Activated CD8-positive, alpha-beta memory T cell treated with anti-CD3 and anti-CD28 coated beads, Interleukin-2, amount 50 U/mL, for 1 hour (primary cell): ENCODE measurements at regions not wholly inside any gene's neighbourhood (a gene's known extent, or its start where the extent isn't known, plus 50 kb on each side); places are given as distances from the start of the nearest gene placed in this dataset.
A peak's percentile ranks its signal among the peaks of the same experiment; 100 is the strongest.
"Not testable (repeated sequence)": the region's sequence is repeated elsewhere in the genome, so short reads cannot be mapped to it uniquely, and the experiment has no call there.

Source experiments
- DNase-seq: peaks from one replicate; pipeline ENCODE4 v3.0.0-alpha.2; 2020; ENCODE audit errors: extremely low read depth

DNA sequence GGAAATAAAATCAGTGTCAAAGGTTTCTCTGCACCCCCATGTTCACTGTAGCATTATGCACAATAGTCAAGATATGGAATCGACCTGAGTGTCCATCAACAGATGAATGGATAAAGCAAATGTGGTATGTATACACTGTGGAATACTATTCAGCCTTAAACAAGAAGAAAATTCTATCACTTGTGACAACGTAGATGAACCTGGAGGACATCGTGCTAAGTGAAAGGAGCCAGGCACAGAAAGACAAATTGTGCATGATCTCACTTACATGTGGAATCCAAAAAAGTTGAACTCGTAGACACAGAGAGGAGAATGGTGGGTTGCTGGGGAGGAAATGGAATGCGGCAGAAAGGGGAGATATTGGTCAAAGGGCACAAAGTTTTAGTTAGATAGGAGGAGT is 136.3 kb upstream of the ESR1 start:
- no peak for DNase-seq

DNA sequence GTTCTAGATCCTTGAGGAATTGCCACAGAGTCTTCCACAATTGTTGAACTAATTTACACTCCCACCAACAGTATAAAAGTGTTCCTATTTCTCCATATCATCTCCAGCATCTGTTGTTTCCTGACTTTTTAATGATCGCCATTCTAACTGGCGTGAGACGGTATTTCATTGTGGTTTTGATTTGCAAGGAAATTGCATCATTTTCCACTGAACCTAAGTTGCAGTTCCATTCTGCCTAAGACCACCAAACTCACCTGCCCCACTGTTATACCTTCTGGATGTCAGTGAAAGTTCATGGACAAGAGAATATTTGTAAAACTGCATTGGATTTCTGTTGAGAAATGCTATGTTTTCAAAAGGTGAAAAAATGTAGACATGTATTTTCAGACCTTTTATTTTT is 132.9 kb upstream of the ESR1 start:
- no peak for DNase-seq

DNA sequence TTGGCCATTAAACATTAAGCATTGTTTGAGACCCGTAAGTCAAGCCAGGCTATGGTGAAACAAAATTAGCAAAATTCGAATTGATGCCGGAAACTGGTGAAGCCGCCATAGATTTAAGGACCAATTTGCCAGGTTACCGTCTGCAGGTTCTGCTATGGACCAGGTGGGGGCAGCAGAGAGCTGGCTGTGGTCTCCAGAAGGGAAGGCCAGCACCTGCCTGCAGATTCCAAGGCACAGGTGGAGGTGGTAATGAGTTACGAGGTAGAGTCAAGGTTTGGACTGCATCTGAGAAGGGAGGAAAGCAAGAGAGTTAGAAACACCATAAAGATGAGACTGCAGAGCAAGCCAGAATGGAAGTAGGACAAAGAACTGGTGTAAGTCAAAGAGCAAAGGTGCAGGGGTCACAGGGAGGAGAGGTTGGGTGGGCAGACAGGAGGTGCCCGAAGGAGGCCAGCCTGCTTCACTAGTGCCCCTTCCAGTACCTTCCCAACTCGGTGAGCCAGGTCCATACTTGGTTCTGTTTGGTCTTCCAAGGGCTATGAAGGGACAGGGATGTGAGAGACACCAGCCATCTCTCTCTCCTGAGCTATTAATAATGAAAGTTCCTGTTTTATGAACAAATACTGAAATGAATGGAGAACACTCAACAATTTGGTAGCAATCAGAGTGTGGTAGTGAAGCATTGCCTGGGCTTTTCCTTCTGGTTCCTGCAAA is 131.6 kb upstream of the ESR1 start:
- DNase-seq, result peak; percentile 1

DNA sequence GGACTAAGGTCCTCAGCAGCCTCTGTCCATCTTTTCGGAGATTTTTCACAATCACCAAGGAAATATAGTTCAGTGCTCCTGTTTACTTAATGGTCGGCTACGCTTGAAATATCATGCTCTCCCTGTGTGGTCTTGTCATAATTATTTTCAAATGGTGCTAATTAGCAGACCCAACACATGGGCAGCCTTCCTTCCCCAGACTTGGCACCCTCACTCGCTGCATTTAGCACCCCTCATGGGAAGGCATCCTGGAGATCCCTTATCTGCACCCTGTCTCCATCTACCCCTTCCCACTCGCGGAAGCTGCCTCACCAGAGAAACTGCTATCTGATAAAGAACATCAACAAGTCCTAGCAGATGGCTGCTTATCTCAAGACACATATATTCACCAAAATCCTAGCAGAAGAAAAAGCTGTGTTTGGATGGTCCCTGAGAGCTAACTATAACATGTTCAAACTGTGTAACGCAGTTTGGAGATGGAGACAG is 131.0 kb upstream of the ESR1 start:
- DNase-seq, result no peak

DNA sequence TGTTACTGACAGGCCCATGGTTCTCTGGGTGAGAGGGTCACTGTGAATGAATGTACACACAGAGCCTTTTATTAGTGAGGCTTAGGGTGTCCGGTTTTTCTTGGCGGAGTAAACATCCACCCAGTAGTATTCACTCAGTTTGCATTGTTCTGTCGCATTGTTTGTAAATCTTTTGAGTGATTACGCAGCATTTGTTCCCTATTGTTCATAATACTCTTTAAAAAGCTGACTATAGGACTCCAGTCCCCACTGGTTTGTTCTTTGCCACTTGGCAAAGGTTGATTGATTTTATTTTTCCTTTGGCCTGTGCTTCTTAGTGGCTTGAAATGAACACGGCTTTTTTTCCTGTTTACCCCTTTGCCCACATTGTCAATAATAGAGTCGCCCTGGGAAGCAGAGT is 130.1 kb upstream of the ESR1 start:
- DNase-seq, result no peak

DNA sequence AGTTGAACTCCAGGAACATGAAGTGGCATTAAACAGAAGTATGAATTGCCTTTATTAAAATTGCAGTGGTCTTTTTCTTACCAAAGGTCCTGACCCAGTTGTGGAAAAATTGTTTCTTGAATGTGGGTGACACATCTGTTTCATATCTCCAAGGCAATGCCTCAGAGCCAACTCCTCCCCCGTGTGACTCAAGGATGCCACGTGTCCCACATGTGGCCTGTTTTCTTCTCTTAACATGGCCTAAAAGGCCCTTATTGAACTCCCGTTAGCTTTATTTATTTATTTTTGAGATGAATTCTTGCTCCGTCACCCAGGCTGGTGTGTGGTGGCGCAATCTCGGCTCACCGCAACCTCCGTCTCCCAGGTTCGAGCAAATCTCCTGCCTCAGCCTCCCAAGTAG is 128.4 kb upstream of the ESR1 start:
- no peak for DNase-seq

DNA sequence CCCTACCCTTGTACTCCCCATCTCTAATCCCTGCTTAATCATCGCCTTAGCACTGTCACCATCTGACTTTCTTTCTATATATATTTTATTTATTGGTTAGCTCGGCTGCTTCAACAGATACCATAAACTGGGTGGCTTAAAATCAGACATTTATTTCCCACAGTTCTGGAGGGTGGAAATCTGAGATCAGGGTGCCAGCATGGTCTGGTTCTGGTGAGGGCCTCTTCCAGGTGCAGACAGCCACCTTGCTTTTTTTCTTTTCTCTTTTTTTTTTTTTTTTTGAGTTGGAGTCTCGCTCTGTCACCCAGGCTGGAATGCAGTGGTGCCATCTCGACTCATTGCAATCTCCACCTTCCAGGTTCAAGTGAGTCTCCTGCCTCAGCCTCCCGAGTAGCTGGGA is 127.5 kb upstream of the ESR1 start:
- no peak for DNase-seq

DNA sequence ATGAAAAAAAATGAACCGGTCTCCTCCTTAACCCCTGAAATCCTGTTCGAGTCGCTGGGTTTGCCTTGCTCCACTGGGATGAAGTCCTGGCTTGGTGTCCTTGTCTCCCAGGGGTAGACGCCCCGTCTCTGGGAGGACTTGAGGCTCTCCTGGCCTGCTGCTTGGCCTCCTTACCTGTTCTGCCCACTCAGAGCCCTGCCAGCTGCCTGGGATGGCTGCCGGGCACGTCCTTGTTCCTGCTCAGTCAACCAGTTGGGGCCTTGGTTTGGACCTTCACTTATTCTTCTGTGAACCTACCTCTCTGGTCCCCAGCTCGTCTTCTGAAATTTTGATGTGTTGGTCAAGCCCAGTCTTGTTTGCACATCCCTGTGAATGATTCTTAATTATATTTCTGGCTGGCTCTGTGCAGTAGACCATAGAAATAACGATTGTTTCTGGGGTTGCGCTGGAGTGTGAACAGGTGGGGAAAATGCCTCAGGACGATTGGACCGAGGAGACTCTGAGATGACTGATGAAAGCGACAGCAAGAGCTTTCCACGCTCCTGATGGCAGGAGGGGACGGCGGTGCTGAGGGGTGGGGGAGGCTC is 126.5 kb upstream of the ESR1 start:
- no peak for DNase-seq

DNA sequence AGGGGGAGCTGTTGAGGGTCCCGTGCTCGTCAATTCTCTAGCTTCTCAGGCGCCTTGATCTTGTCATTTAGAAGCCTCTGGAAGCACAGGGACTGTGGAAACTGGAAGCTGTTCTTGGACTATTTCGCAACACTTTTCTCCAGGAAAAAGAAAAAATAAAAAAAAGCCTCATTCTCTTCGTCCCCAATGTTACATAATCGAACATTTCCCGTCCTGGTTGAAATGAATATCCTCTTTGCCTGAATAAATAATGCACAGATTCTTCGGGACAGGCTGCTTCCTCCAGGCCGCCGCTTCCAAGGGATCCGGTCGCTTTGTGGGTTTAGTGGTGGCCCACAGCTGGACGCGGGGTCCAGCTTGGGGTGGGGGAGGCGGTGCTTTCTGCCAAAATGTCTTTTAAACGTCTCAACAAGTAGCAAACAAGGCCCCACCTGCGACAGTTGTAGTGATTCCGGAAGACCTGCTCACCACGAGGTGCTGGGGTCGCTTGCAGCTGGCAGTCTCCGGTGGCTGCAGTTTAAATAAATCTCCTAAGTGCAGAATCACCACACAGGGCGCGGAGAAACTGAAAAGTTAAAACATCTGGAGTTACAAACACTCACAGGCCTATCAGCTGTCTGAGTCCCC is 125.9 kb upstream of the ESR1 start:
- DNase-seq, result no peak

DNA sequence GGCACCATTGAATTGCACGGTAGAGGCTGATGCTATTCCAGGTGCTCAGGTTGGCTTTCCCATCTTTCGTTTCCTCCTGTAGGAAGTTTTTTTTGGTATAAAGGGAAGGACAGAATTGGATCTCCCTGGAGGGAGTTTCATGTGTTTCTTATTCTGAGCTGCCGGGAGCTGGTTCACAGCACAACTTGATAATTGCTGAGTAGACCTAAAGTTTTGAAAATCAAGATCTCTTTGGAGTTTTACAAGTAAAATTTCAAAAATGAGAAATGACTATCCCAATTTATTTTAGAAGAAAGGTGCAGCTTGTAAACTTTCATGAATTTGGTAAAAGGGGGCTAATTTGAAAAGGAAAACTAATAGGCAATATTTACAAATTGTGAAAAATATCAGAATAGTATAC is 125.2 kb upstream of the ESR1 start:
- DNase-seq, result no peak

DNA sequence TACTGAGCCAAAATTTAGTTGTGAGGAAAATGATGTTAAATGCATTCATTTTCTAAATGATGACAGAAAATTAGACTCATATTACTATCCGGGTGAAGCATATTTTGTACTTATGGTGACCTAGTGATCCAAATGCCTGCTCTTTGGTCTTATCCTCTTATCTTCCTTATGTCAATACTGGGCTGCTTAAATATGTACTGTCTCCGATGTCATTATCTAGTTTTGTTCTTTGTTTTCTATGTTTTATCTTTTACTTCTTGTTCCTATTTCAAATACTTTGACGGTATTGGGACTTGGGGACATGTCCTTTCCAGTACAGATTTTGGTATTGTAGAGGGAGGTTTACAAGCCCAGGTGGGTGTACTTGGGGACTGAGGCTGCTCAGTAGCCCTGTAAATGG is 124.6 kb upstream of the ESR1 start:
- no peak for DNase-seq

DNA sequence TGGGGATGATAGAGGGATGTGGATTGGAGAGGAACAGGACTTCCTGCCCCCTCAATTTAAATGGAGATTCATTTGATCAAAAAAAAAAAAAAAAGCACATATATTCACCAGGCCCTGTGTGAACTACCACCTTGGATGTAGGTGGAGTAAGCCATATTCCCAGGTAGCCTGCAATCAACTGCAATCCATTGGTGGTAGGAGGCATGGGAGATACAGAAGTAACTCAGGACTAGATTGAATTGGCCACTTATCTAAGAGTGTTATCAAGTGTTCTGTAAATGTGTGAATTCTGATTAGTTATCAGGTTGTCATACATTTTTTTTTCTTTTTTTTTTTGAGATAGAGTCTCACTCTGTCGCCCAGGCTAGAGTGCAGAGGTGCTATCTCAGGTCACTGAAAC is 124.1 kb upstream of the ESR1 start:
- no peak for DNase-seq

DNA sequence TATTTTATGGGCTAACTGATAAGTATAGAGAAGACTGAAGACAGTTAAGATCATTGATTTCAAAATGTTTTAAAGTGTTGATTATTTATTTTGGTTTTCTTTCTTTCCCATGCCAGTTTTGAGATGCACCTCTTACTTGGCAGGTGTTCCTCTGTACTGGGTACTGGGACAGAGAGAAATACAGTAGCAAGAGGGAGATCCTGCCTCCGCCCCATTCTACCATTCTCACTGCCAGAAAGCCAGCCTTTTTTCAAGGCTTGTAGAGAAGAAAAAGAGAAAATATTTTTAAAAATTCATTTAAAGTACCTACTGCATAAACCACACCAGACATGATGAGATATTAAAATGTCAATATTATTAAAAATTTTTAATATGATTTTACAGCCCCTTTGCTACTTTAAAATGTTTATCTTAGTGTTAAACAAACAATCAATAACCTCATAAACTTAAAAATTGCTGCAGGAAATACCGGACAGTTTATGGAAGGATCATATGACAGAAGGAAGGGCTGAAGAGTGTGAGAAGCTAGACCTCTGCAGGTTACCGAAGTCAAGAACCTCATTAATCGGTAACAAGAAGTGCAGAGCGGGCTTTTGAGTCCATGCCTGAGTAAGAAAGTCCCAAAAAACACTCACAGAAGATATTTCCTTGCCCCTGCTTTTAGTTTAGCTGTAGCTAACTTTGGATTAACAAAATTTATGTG is 117.8 kb upstream of the ESR1 start:
- no peak for DNase-seq

DNA sequence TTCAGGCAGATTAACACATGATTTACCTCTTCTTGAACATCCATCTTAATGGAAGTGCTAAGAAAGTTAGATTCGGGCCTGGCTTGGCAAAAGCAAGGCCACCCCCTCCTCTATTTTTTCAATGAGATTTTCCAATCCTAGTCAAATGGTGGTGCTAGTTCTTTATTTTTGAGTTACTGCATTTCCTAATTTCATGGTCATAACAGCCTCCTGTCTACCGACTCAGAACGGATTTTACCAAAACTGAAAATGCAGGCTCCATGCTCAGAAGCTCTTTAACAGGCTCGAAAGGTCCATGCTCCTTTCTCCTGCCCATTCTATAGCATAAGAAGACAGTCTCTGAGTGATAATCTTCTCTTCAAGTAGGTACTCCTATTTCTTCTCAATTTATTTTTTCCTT is 117.2 kb upstream of the ESR1 start:
- no peak for DNase-seq

DNA sequence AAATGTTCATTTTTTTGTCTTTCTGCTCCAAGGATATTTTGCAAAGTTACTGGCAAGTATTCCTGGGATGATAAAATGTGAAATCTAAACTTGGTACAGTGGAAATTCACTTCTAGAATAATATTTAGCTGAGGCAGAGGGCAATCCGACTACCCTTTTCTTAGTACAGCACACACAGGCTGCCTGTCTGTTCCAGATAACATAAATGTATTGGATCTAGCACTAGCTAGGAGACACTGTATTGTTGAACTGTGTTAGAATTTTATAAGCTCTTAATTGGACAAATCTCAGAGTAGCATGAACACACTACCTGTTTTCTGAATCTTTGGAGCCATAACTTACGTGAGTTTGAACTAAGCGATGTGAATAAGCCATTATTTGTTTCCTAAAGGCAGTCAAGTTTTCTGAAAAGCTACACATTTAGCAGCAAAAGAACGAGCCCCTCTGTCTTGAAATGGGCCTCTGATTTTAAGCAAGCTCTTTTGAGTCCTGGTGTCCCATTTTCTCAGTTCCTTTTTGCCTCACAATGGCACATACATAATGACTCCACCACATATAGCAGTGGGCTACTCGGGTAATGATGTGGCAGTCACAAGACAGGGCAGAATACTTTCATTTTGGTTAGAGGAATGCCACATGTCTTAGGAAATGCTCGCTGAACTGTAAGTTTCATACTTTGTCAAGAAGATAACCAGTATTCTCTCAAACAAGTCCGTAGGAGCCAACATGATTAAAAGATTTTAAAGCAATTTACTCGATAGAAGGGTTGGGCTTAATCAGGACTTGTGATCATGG is 116.5 kb upstream of the ESR1 start:
- DNase-seq, result no peak

DNA sequence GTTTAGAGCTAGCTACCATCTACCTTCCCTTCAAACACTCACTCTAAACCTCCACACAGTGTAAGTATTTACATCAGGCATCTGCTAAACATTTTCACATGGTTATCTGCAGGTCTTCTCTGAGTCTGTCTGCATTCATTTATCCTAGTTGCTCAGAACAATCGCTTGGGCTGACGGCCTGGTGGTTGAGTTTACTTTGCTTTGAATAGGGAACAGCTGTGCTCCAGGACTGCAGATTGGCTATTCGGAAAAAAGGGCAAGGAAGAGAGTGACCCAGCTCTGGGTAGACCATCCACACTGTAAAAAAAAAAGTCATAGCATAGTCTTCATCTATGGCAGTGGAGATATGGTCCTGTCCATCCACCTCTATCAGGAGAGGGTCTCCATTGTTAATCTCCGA is 115.3 kb upstream of the ESR1 start:
- no peak for DNase-seq

DNA sequence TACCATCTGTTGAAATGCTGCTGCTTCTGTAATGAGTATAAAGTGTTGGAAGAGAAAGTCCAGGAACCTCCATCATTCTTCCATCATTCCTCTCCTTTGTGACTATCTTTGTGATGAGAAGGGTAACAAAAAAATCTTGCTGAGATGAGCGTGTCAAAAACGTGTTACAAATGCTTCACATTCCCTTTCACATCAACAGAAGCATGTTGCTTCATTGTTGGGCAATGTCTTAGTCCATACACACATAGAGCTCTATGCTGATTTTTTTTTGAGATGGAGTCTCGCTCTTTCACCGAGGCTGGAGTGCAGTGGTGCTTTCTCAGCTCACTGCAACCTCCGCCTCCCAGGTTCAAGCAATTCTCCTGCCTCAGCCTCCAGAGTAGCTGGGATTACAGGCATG is 114.1 kb upstream of the ESR1 start:
- DNase-seq, result no peak

DNA sequence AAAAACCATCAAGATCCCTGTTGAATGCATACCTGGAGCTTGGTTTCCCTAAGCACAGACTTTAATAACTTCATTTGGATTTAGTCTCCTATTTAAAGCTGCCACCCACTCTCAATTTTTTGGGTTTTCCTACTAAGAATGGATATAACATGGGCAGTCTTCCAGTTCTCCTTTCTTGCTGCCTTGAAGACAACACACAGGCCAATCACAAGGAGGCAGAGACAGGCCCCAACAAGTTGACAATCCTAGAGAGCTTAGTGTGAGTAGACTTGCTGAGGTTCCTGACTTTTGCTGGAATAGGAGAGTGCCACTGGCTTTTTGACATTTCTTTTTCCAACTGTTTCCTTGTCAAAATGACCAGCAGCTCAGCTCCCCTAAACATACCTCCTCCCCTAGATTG is 112.3 kb upstream of the ESR1 start:
- no peak for DNase-seq

DNA sequence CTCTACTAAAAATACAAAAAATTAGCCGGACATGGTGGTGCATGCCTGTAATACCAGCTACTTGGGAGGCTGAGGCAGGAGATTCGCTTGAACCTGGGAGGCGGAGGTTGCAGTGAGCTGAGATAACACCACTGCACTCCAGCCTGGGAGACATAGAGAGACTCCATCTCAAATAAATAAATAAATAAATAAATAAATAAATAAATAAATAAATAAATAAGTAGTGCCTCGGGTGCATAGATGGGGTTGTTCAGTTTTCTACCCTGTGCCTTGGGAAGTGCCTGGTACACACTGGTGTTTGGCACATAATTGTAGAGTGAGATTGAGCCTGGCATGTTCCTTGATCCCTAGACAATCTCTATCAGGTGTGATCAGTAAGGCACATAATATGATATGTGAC is 111.2 kb upstream of the ESR1 start:
- not testable (repeated sequence) for DNase-seq

DNA sequence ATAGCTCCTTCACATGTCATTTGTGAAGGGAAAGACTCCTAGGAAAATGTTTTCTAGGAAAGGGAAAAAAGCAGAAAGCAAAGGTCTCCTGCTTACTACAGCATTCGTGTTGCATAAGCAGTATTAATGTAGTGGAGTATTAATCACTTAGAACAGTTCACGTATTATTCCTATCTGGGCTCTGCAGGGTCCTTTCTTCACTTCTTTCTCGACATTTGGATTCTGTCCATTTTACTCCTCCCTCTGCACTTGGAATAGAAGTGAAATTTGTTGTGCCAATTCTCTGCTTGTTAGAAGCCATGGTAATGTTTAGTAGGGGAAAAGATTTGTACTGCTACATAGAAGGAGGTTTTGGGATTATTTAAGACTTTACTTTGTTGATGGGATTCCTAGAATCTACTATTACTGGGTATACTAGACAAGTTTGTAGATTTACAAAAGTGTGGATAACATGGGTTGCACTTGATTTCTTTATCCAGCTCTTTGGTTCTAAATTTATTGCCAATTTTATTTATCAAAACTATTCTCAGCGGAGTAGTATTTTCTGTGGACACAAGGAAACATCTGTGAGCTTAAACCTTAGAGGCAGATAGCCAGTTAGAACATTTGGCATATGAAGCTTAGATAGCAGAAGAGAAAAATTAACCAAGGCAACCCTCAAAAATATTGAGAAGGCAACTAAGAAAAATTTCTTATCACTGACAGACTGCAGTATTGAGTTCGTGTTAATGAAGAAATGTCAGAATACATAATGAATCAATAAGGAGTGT is 108.4 kb upstream of the ESR1 start:
- DNase-seq, result no peak

DNA sequence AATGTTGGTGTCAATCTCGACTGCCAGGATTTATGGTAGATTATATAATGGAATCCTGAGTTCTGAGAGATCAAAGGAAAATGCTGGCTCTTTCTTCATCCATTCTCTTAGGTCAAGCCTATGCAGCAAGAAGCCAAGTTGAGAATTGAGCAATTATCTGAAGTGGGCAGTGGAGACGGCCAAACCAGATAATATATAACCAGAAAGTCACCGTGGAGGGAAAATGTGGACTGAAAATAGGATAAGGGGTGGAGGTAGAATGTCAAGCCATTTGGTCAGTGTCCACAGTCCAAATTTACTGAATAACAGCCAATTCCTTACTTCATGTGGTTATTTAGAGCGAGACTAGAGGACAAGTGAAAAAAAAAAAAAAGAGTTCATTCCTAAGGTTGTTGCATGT is 107.8 kb upstream of the ESR1 start:
- no peak for DNase-seq
